ENCODE measurements at regions not wholly inside any gene's neighbourhood (a gene's known extent, or its start where the extent isn't known, plus 50 kb on each side); places are given as distances from the start of the nearest gene placed in this dataset.

DNA sequence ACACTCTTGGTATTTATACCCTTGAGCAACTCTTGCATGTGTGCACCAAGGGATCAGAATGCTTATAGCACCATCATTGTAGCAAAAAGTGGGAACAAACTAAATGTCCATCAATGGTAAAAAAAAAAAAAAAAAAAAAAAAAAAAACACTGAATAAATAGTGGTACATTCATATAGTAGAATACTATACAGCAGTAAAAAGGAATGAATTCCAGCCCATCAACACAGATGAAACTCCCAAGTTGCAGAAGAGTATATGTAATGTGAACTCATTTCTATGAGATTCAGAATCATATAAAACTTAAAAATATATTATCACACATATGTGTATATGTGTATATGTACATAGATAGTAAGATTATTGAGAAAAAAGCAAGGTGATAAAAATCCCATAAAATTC, 291.6 kb downstream of the CLIC5 start:
- TF ChIP-seq CTCF (IDR thresholded peaks at IDR 0.05) = no peak
- no peak for TF ChIP-seq POLR2A (IDR thresholded peaks at IDR 0.05)
